SHP77 (cell line): ENCODE measurements at regions not wholly inside any gene's neighbourhood (a gene's known extent, or its start where the extent isn't known, plus 50 kb on each side); places are given as distances from the start of the nearest gene placed in this dataset.
"Not testable (repeated sequence)": the region's sequence is repeated elsewhere in the genome, so short reads cannot be mapped to it uniquely, and the experiment has no call there.

Source experiments
- DNase-seq, 2 experiments: peaks; one replicate each; lab custom pipeline; 2025; lab: John Stamatoyannopoulos, UW

- no peak for DNase-seq
These were observed 104.3 kb downstream of the MTERF1 start for GRCh38 chr7:91776171-91776570.

DNA sequence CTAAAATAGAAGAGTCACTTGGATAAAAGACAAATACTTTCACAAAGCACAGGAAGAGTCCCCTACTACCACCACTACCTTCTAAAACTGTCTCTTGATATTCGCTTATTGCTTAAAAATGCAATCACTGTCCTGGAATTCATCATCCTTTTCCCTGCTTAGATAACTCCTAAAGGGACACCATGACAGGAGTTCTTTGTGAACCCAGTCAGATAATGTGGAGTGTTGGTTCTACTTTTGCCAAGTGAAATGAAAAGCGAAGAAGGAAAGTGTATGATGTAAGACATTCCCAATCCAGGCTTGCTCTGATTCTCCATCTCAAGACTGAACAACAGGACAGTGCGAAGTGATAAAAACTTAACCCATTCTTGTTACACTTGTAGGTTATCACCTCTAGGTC is 103.0 kb downstream of the MTERF1 start:
- no peak for DNase-seq

GRCh38 chr7:91778416-91778815 is 102.1 kb downstream of the MTERF1 start:
- DNase-seq: no peak

GRCh38 chr7:91780521-91780920 is 100.0 kb downstream of the MTERF1 start:
- DNase-seq: no peak

DNA sequence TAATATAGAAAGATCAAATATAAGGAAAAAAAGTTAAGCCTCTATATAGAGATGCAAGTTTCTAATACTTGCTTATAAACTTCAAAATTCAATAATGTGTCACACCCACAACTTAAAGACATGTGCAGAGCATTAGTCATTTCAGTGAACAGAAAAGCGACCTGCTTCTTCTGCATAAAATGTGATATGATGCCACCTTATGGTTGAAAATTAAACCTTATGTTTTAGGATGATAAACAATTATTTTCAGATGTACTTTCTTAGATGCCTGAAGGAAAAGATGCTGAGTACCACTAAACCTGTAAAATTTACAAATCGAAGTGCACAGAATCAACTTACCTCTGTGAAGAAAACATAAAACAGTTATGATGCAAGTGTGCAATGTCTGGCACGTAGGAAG is 96.0 kb downstream of the MTERF1 start:
- peak; percentile 9 to 40 for DNase-seq

DNA sequence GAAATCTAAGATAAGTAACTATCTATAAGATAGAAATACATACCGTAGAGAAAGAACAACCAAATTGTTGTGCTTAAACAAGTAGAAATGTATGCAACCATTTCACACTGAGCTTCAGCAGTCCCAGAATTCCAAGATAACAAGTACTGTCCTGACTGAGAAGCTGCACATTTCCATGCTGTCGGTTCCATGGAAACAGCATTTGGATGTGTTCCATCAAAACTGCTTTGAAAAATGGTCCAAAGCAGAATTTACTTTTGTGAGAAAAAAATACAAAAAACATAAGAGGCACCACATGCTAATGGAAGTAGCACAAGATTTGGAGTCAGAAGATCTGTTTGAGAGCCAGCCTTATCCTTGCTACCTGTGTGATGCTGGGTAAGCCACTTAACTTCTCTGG is 92.6 kb downstream of the MTERF1 start:
- DNase-seq: no peak

- DNase-seq: no peak
These were observed 91.4 kb downstream of the MTERF1 start for GRCh38 chr7:91789086-91789485.

DNA sequence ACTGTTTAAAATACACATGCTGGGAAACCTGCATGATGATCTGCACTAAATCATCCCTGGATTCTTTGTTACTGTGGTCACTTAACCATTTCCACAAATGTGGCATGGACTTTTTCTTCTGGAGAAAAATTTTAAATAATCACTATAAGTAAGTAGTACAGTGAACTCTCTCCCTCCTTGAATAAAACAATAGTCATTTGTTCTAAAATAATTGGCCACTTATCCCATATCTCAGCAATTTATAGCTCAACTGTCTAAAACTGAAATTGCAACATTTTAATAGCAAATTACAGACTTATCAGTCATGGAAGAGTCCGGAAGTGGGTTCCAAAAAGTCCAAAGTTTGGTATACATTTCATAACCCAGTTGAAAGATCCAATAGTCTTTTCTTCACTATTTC is 90.9 kb downstream of the MTERF1 start:
- no peak for DNase-seq

DNA sequence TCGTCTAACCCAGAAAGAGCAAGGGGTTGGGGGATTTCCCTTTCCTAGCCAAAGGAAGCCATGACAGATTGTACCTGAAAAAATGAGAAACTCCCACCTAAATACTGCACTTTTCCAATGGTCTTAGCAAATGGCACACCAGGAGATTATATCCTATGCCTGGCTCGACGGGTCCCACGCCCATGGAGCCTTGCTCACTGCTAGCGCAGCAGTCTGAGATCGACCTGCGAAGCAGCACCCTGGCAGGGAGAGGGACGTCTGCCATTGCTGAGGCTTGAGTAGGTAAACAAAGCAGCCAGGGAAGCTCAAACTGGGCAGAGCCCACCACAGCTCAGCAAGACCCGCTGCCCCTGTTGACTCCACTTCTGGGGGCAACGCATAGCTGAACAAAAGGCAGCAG is 89.9 kb downstream of the MTERF1 start:
- not testable (repeated sequence) for DNase-seq

DNA sequence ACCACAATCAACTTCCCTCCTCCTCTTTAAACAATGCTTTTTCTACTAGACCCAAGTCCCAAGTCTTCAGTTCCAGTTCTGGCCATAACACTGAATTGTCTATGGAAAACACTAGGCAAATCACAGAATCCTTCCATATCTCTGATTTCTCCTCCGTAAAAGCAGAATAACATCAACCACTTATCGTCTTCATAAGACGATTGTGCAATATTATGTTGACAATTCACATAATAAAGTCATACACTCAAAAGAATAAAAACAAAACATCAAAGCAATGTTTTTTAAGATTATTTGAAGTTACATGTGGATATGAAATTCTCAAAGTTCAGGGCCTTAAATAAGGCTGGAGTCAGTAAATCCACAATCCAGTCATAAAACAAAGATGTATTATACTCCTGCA is 84.4 kb downstream of the MTERF1 start:
- DNase-seq: no peak

- no peak for DNase-seq
These were observed 82.1 kb downstream of the MTERF1 start for GRCh38 chr7:91798425-91798824.

- DNase-seq: no peak
These were observed 80.1 kb downstream of the MTERF1 start for GRCh38 chr7:91800389-91800788.

GRCh38 chr7:91801331-91801983 is 79.0 kb downstream of the MTERF1 start:
- no peak for DNase-seq

DNA sequence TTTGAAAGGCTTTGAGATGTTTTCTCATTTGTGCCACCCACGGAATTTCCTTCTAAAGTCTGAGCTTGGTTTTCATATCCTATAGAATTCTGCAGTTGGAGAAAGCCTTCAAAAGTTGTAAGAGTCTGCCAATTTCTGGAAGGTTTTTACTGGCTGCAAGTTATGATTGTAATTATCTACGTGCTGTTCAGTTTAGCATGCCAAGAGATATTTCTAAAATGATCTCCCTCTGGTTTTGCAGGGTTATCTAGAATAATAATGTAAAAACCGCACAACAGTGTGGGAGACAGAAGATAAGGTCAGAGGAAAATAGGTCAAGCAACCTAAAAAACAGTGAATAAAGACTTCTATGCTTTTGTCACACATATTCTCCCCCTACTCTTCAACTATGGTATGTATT is 69.3 kb downstream of the MTERF1 start:
- no peak for DNase-seq

DNA sequence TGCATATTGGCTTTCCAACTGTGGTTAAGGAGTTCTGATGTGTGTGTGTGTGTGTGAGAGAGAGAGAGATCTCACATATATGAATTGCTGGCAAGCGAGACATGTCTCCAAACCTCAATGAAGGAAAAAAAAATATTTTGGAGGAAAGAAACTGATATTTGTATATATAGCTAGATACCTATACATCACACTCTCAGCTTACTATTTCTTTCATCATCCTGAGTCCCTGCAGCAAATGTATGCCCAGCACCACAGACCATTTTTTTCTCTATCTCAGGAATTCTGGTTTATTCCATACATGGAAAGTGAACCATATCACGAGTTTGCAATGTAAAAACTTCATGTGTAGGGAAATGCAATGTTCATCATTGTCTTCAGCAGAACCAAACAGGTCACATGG is 68.9 kb downstream of the MTERF1 start:
- DNase-seq: no peak

DNA sequence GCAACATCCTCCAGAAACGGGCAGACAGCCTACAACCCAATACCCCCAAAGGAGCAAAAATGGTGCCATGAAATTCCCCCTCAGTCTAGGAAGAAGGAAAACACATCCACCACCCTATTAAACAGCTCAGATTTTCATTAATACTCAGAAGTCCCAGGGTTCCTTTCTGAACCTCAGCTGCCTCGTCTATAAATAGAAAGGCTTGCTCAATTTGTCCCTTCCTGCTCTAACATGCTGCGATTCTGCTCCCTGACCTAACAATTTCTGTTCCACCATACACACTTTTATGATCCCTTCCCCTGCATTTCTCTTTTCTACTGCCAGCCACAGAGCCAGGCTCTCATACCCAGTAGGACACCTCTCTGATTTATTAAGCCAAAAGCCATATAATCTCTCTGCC is 68.1 kb downstream of the MTERF1 start:
- DNase-seq: no peak

GRCh38 chr7:91814189-91814588 is 66.3 kb downstream of the MTERF1 start:
- no peak for DNase-seq
